ENCODE measurements at regions not wholly inside any gene's neighbourhood (a gene's known extent, or its start where the extent isn't known, plus 50 kb on each side); places are given as distances from the start of the nearest gene placed in this dataset.

DNA sequence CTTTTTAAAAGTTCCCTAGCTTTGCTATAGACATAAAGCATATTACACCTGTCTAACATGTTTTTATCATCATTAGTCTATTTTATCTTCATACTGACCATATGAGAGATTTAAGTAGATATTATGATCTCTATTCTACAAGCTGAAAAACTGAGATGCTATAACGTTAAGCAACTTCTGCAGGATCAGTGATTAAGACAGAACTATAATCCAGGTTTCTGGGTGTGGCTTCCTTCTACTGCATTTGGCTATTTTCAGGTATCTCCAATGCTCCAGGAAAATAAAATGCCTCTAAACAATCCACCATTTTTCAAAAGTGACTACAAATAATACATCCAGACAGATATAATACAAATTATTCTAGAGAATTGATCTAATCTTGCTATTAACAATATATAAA, 53.4 kb downstream of the RGS2 start:
- no peak overlapping the region for H3K4me3 ChIP-seq (ENCODE audit: low read depth in 1 of 2, low read length in 2 of 2)
- no peaks in the 10 kb centered on the region for H3K36me3 ChIP-seq (ENCODE audit: control insufficient read depth in 2 of 2, insufficient read depth in 2 of 2, low read length in 1 of 2)
- H3K4me1 ChIP-seq (ENCODE audit: control insufficient read depth in 2 of 2, insufficient read depth in 2 of 2, low read length in 1 of 2): no peaks in the 10 kb centered on the region
- H3K27ac ChIP-seq (ENCODE audit: low read depth in 2 of 2, low read length in 1 of 2): peak overlapping the region in 1 of 2 donors; percentile 55
- no peaks in the 10 kb centered on the region for H3K27me3 ChIP-seq (ENCODE audit: control insufficient read depth in 1 of 2, insufficient read depth in 2 of 2, low read length in 2 of 2)
- H3K9me3 ChIP-seq (ENCODE audit: control insufficient read depth in 2 of 2, insufficient read depth in 1 of 2, low read depth in 1 of 2, low read length in 1 of 2): no peaks in the 10 kb centered on the region
- WGBS, 2 donors: 38% methylated on average over 1 of the region's 1 CpG

- H3K9me3 ChIP-seq (ENCODE audit: control insufficient read depth in 2 of 2, insufficient read depth in 1 of 2, low read depth in 1 of 2, low read length in 1 of 2): no peaks in the 10 kb centered on the region
- no peaks in the 10 kb centered on the region for H3K4me1 ChIP-seq (ENCODE audit: control insufficient read depth in 2 of 2, insufficient read depth in 2 of 2, low read length in 1 of 2)
- H3K4me3 ChIP-seq (ENCODE audit: low read depth in 1 of 2, low read length in 2 of 2): no peak overlapping the region
- H3K36me3 ChIP-seq (ENCODE audit: control insufficient read depth in 2 of 2, insufficient read depth in 2 of 2, low read length in 1 of 2): no peaks in the 10 kb centered on the region
- 57 to 68% methylated on average over 5 of the region's 5 CpGs for WGBS, 2 donors
- H3K27ac ChIP-seq (ENCODE audit: low read depth in 2 of 2, low read length in 1 of 2): no peak overlapping the region
- no peaks in the 10 kb centered on the region for H3K27me3 ChIP-seq (ENCODE audit: control insufficient read depth in 1 of 2, insufficient read depth in 2 of 2, low read length in 2 of 2)
Measured at GRCh38 chr1:192866241-192866868, 57.5 kb downstream of the RGS2 start.

DNA sequence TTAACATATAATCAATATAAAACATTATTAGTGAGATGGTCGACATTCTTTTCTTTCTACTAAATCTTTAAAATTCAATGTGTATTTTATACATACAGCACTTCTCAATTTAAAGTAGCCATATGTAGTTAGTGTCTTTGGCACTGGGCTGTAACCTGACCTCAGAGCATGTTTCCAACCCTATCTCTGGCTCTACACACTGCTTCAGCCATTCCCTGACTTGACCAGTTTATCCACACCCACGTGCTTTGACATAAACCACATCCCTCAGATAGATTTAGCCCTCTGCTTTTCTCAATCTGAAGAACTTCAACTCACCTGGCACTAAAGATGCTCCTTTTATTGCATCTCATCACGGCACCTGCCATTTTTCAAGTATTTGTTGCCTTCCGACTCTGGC, 58.3 kb downstream of the RGS2 start:
- Histone ChIP-seq H3K4me3 (ENCODE audit: low read depth in 1 of 2, low read length in 2 of 2) (no peak overlapping the region), H3K9me3 (ENCODE audit: control insufficient read depth in 2 of 2, insufficient read depth in 1 of 2, low read depth in 1 of 2, low read length in 1 of 2) (no peaks in the 10 kb centered on the region), H3K27me3 (ENCODE audit: control insufficient read depth in 1 of 2, insufficient read depth in 2 of 2, low read length in 2 of 2) (no peaks in the 10 kb centered on the region), H3K36me3 (ENCODE audit: control insufficient read depth in 2 of 2, insufficient read depth in 2 of 2, low read length in 1 of 2) (no peaks in the 10 kb centered on the region), H3K4me1 (ENCODE audit: control insufficient read depth in 2 of 2, insufficient read depth in 2 of 2, low read length in 1 of 2) (no peaks in the 10 kb centered on the region), H3K27ac (ENCODE audit: low read depth in 2 of 2, low read length in 1 of 2) (no peak overlapping the region)
- WGBS, 2 donors: 87% methylated on average over 4 of the region's 4 CpGs

- no peaks in the 10 kb centered on the region for H3K9me3 ChIP-seq (ENCODE audit: control insufficient read depth in 2 of 2, insufficient read depth in 1 of 2, low read depth in 1 of 2, low read length in 1 of 2)
- H3K27me3 ChIP-seq (ENCODE audit: control insufficient read depth in 1 of 2, insufficient read depth in 2 of 2, low read length in 2 of 2): no peaks in the 10 kb centered on the region
- H3K27ac ChIP-seq (ENCODE audit: low read depth in 2 of 2, low read length in 1 of 2): no peak overlapping the region
- H3K4me1 ChIP-seq (ENCODE audit: control insufficient read depth in 2 of 2, insufficient read depth in 2 of 2, low read length in 1 of 2): no peaks in the 10 kb centered on the region
- no peak overlapping the region for H3K4me3 ChIP-seq (ENCODE audit: low read depth in 1 of 2, low read length in 2 of 2)
- WGBS, 2 donors: 89 to 91% methylated on average over 4 of the region's 4 CpGs
- H3K36me3 ChIP-seq (ENCODE audit: control insufficient read depth in 2 of 2, insufficient read depth in 2 of 2, low read length in 1 of 2): no peaks in the 10 kb centered on the region
Measured at GRCh38 chr1:192869308-192869940, 60.6 kb downstream of the RGS2 start.

DNA sequence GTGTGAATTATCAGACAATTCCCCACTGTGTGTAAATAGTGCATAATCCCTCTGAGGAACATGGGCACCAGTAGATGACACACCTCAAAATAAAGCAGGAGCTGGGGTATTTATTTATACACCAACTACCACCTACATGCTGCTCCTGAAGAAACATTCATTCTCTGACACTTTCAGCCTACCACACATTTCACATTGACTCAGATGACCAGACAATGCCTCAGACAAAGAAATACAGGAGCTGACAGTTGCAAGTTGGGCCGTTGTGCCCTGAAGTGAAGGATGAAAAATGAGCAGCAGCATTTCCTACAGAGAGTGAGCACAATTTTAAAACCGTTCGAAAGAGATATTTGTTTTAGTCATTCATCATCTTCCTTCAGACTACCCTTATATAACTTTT, 63.2 kb downstream of the RGS2 start:
- no peaks in the 10 kb centered on the region for H3K4me1 ChIP-seq (ENCODE audit: control insufficient read depth in 2 of 2, insufficient read depth in 2 of 2, low read length in 1 of 2)
- no peaks in the 10 kb centered on the region for H3K9me3 ChIP-seq (ENCODE audit: control insufficient read depth in 2 of 2, insufficient read depth in 1 of 2, low read depth in 1 of 2, low read length in 1 of 2)
- H3K4me3 ChIP-seq (ENCODE audit: low read depth in 1 of 2, low read length in 2 of 2): no peak overlapping the region
- WGBS, 2 donors: 46 to 52% methylated on average over 3 of the region's 3 CpGs
- H3K27me3 ChIP-seq (ENCODE audit: control insufficient read depth in 1 of 2, insufficient read depth in 2 of 2, low read length in 2 of 2): no peaks in the 10 kb centered on the region
- H3K36me3 ChIP-seq (ENCODE audit: control insufficient read depth in 2 of 2, insufficient read depth in 2 of 2, low read length in 1 of 2): no peaks in the 10 kb centered on the region
- no peak overlapping the region for H3K27ac ChIP-seq (ENCODE audit: low read depth in 2 of 2, low read length in 1 of 2)

GRCh38 chr1:192873836-192874235, 65.0 kb downstream of the RGS2 start:
- no peaks in the 10 kb centered on the region for H3K27me3 ChIP-seq (ENCODE audit: control insufficient read depth in 1 of 2, insufficient read depth in 2 of 2, low read length in 2 of 2)
- H3K4me3 ChIP-seq (ENCODE audit: low read depth in 1 of 2, low read length in 2 of 2): no peak overlapping the region
- no peaks in the 10 kb centered on the region for H3K36me3 ChIP-seq (ENCODE audit: control insufficient read depth in 2 of 2, insufficient read depth in 2 of 2, low read length in 1 of 2)
- H3K4me1 ChIP-seq (ENCODE audit: control insufficient read depth in 2 of 2, insufficient read depth in 2 of 2, low read length in 1 of 2): no peaks in the 10 kb centered on the region
- no peak overlapping the region for H3K27ac ChIP-seq (ENCODE audit: low read depth in 2 of 2, low read length in 1 of 2)
- no peaks in the 10 kb centered on the region for H3K9me3 ChIP-seq (ENCODE audit: control insufficient read depth in 2 of 2, insufficient read depth in 1 of 2, low read depth in 1 of 2, low read length in 1 of 2)

- no peaks in the 10 kb centered on the region for H3K36me3 ChIP-seq (ENCODE audit: control insufficient read depth in 2 of 2, insufficient read depth in 2 of 2, low read length in 1 of 2)
- H3K4me1 ChIP-seq (ENCODE audit: control insufficient read depth in 2 of 2, insufficient read depth in 2 of 2, low read length in 1 of 2): no peaks in the 10 kb centered on the region
- H3K9me3 ChIP-seq (ENCODE audit: control insufficient read depth in 2 of 2, insufficient read depth in 1 of 2, low read depth in 1 of 2, low read length in 1 of 2): no peaks in the 10 kb centered on the region
- no peak overlapping the region for H3K27ac ChIP-seq (ENCODE audit: low read depth in 2 of 2, low read length in 1 of 2)
- 38 to 44% methylated on average over 1 of the region's 1 CpG for WGBS, 2 donors
- no peaks in the 10 kb centered on the region for H3K27me3 ChIP-seq (ENCODE audit: control insufficient read depth in 1 of 2, insufficient read depth in 2 of 2, low read length in 2 of 2)
- no peak overlapping the region for H3K4me3 ChIP-seq (ENCODE audit: low read depth in 1 of 2, low read length in 2 of 2)
Measured at GRCh38 chr1:192876633-192877032, 67.8 kb downstream of the RGS2 start.

DNA sequence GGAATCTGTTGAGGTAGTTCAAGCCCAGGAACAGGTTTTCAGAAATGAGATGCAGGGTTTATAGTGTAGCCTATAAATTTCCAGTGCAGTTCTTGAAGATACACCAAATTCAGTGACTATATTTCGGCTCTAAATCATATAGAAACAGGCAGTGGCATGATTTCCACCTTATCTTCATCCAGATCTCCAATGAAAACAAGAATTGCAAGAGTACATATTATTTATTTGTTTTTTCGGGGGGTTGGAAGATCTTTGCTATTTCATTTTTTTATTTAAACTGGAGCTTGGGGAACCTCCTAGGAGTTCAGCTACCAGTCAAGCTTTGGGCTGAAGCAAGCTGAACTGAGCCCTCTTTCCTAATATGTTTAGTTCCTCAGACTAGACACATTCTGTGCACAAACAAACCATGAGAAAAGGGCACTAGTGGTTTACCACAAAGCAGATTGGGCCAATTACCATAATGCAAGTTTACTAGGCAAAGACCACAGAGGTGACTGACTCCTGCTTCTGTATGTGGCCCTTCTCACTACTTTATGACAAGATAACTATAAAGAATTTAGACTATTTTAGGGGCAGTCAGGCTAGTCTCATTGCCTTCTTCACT, 68.5 kb downstream of the RGS2 start:
- Histone ChIP-seq H3K36me3 (ENCODE audit: control insufficient read depth in 2 of 2, insufficient read depth in 2 of 2, low read length in 1 of 2) (no peaks in the 10 kb centered on the region), H3K27me3 (ENCODE audit: control insufficient read depth in 1 of 2, insufficient read depth in 2 of 2, low read length in 2 of 2) (no peaks in the 10 kb centered on the region), H3K4me3 (ENCODE audit: low read depth in 1 of 2, low read length in 2 of 2) (no peak overlapping the region), H3K9me3 (ENCODE audit: control insufficient read depth in 2 of 2, insufficient read depth in 1 of 2, low read depth in 1 of 2, low read length in 1 of 2) (no peaks in the 10 kb centered on the region), H3K4me1 (ENCODE audit: control insufficient read depth in 2 of 2, insufficient read depth in 2 of 2, low read length in 1 of 2) (no peaks in the 10 kb centered on the region), H3K27ac (ENCODE audit: low read depth in 2 of 2, low read length in 1 of 2) (no peak overlapping the region)
- 70 to 73% methylated on average over 2 of the region's 2 CpGs for WGBS, 2 donors

- Histone ChIP-seq H3K27me3 (ENCODE audit: control insufficient read depth in 1 of 2, insufficient read depth in 2 of 2, low read length in 2 of 2) (no peaks in the 10 kb centered on the region), H3K9me3 (ENCODE audit: control insufficient read depth in 2 of 2, insufficient read depth in 1 of 2, low read depth in 1 of 2, low read length in 1 of 2) (no peaks in the 10 kb centered on the region), H3K4me1 (ENCODE audit: control insufficient read depth in 2 of 2, insufficient read depth in 2 of 2, low read length in 1 of 2) (no peaks in the 10 kb centered on the region), H3K4me3 (ENCODE audit: low read depth in 1 of 2, low read length in 2 of 2) (no peak overlapping the region), H3K27ac (ENCODE audit: low read depth in 2 of 2, low read length in 1 of 2) (no peak overlapping the region), H3K36me3 (ENCODE audit: control insufficient read depth in 2 of 2, insufficient read depth in 2 of 2, low read length in 1 of 2) (no peaks in the 10 kb centered on the region)
- WGBS, 2 donors: 38 to 43% methylated on average over 1 of the region's 1 CpG
Measured at GRCh38 chr1:192878249-192878648, 69.4 kb downstream of the RGS2 start.

- Histone ChIP-seq H3K27me3 (ENCODE audit: control insufficient read depth in 1 of 2, insufficient read depth in 2 of 2, low read length in 2 of 2) (no peaks in the 10 kb centered on the region), H3K4me3 (ENCODE audit: low read depth in 1 of 2, low read length in 2 of 2) (no peak overlapping the region), H3K36me3 (ENCODE audit: control insufficient read depth in 2 of 2, insufficient read depth in 2 of 2, low read length in 1 of 2) (no peaks in the 10 kb centered on the region), H3K9me3 (ENCODE audit: control insufficient read depth in 2 of 2, insufficient read depth in 1 of 2, low read depth in 1 of 2, low read length in 1 of 2) (no peaks in the 10 kb centered on the region), H3K4me1 (ENCODE audit: control insufficient read depth in 2 of 2, insufficient read depth in 2 of 2, low read length in 1 of 2) (no peaks in the 10 kb centered on the region), H3K27ac (ENCODE audit: low read depth in 2 of 2, low read length in 1 of 2) (no peak overlapping the region)
- WGBS, 2 donors: 58 to 62% methylated on average over 1 of the region's 1 CpG
Measured at GRCh38 chr1:192879406-192879805, 70.6 kb downstream of the RGS2 start.
